NCI-H1417 (cell line): ENCODE measurements at regions not wholly inside any gene's neighbourhood (a gene's known extent, or its start where the extent isn't known, plus 50 kb on each side); places are given as distances from the start of the nearest gene placed in this dataset.
"Not testable (repeated sequence)": the region's sequence is repeated elsewhere in the genome, so short reads cannot be mapped to it uniquely, and the experiment has no call there.

Experiments
- DNase-seq, 3 experiments: peaks; one replicate each; lab custom pipeline; 2025; lab: John Stamatoyannopoulos, UW

GRCh38 chr7:142603870-142604448 is 145.3 kb upstream of the PRSS1 start:
- DNase-seq: peak; percentile 33 to 85 (median 78)

DNA sequence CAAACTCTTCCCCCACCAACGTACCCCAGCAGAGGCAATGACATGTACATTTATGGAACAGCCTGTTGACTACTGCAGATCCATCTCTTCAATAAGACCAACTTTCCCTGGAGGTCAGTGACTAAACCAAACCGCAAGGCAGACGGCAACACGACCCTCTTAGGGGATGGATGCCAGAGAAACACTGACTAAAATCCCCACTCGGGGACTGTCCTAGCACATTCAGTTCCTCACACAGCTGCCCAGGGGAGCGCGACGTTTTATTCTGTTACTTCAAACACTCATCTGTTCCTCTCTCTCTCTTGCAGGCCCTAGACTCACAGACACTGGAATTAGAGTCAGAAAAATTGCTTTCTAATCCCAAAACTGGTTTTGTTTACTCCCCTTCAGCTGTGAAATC is 146.5 kb upstream of the PRSS1 start:
- DNase-seq: no peak

- DNase-seq: no peak
Observed at GRCh38 chr7:142602183-142602582, 147.1 kb upstream of the PRSS1 start.

- no peak for DNase-seq
Observed at GRCh38 chr7:142598297-142598696, 151.0 kb upstream of the PRSS1 start.

DNA sequence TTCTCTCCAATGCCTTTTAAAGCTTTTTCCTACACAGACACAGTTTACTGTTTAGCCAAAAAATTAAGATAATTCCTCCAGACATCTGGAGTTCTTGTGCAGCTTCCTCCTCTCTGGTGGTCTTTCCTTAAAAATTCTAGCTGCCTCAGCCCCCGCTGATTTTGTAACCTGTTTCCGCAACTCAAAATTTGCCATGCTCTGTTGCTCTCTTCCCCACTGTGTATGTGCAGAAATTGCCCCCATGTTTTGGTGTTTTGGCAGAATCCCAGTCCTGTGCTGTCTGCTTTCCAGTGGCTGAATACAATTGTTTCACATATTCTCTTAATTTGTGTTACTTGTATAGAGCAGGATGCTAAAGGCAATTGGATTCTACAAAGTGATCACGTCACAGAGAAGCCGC is 151.7 kb upstream of the PRSS1 start:
- no peak for DNase-seq

DNA sequence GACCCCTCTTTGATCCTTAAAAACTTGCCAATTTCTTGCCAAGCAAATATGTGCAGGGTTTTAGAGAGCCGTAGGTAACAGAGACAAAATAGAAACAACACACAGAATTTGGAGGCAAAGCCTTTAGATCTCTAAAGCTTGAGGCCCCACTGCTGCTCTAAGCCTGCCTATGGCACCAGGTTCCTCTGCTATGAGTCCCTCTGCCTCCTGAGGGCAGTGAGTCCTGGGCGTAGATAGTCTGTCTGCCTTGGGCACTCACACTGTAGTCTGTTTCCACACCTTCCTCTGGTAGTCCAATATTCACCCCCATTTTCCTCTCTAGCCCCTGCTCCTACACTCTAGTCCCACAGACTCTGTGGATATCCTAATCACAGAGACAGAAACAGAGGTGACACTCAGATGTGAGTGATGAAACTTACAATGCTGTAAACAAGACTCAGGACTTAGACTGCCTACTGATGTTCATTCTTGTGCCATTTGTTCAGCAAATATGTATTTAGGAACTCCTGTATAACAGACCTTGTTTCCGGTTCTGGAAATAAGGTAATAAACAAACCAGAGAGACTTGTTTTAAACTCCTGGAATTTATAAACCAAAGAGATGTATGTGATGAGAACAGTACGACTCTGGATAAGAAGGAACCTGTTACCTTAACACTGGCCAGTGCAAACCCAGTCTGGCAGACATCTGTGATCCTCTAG is 153.3 kb upstream of the PRSS1 start:
- DNase-seq: no peak

DNA sequence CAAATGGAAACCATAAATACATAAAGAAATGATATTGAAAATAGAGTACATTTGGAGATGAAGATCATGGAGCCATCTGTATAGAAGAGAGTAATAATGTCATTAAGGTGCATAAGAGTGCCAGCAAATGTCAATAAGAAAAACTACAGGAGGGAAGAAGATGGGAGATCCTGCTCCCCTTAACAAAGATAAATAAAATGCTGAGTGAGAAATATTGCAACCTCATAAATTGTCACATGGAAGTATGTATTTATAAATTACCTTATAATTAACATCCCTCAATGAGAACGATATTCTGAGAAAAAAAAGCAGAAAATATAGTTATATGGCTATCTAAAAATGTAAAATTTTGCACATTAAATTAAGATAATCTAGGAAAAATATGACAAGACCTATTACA is 155.2 kb upstream of the PRSS1 start:
- no peak for DNase-seq

DNA sequence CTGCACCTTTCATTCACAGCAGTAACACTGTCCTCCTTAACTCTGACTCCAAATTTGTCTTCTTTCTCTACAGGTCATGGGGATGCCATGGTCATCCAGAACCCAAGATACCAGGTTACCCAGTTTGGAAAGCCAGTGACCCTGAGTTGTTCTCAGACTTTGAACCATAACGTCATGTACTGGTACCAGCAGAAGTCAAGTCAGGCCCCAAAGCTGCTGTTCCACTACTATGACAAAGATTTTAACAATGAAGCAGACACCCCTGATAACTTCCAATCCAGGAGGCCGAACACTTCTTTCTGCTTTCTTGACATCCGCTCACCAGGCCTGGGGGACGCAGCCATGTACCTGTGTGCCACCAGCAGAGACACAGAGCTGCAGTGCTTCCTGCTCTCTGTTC is 156.2 kb upstream of the PRSS1 start:
- no peak for DNase-seq

DNA sequence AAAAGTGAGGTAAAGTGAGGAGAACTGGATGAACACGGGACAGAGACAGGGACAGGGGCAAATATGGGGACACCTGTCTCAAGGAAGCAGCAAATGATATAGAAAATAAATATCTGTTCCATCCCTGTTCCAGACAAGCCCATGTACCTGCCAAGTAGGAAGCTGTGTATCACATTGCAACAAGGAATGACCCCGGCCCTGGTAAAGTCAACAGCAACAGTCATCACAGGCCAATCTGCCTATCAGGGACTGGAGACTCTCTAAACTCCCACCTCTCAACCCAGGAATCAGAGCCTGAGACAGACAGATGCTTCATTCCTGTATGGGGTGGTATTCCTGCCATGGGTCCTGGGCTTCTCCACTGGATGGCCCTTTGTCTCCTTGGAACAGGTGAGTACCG is 156.6 kb upstream of the PRSS1 start:
- no peak for DNase-seq

GRCh38 chr7:142592231-142592630 is 157.0 kb upstream of the PRSS1 start:
- no peak for DNase-seq

- DNase-seq: no peak
Observed at GRCh38 chr7:142590830-142591457, 158.3 kb upstream of the PRSS1 start.

DNA sequence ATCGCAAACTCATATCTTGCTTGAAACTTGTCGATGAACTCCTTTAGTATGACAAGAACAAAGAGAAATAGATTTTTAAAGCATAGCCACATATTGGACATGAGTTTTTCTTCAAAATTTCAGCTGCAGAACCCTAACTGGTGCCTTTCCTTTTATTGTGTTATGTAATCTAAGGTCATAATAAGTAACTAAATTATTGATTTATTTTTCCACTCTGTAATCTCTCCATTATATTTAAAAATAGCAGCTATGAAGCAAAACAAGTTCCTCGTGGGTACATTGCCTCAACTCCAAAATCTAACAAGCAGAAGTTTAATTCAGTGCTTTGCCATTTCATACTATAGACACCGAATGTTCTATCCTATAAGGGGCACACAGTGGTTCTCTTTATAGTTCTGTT is 159.2 kb upstream of the PRSS1 start:
- no peak for DNase-seq

GRCh38 chr7:142587578-142588191 is 161.6 kb upstream of the PRSS1 start:
- DNase-seq: peak in 2 of 3 experiments; percentile 30 to 47

DNA sequence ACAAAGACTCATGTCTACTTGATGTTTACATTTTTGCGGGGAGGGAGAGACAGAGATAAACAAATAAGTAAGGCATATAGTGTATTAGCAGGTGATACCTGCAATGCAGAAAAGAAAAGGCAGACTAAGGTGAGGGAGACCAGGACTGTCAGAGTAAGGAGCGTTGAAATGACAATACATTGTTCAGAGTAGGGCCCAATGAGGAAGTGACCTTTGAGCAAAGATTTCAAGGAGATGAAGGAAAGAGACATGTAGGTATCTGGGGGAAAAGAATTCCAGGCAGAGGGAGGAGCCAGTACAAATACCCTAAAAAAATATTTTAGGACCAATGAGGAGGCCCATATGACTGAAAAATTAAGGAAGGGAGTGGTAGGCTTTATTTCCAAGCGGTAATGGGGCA is 162.7 kb upstream of the PRSS1 start:
- no peak for DNase-seq

DNA sequence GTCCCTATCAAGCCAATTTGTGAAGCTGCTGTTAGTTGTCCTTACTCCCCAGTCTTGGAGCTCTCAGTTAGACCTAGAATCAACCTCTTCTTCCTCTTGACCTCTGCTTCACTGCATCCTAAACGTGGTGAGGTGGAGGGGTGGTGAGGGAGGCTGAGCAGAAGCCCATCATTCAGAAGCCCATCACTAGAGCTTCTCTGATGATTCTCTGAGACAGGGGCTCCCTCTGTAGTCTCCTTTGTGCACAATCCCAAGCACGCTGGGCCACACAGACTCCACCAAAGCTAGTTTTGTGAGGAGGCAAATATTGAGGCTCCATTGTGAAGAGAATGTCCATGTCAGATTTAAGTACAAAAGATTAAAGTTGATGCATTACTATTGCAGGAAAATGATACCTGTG is 163.8 kb upstream of the PRSS1 start:
- no peak for DNase-seq

GRCh38 chr7:142584765-142585164 is 164.5 kb upstream of the PRSS1 start:
- no peak for DNase-seq

DNA sequence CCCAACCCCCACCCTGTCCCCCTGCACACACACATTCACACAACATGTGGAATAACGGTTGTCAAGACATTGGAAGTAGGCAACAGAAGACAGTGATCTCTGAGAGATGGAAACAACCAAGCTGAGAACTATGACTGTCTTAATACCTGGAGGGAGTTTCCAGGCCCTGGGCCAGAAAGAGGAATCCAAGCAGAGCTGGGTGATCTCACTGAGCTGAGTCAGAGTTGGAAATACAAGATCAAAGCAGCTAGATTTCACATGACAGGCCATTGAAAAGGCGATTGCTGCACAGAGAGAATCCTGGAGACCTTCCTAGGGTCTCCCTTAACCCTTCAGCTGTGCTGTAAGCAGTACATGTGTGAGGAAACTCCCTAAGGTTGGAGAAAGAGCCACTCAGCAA is 165.8 kb upstream of the PRSS1 start:
- no peak for DNase-seq

DNA sequence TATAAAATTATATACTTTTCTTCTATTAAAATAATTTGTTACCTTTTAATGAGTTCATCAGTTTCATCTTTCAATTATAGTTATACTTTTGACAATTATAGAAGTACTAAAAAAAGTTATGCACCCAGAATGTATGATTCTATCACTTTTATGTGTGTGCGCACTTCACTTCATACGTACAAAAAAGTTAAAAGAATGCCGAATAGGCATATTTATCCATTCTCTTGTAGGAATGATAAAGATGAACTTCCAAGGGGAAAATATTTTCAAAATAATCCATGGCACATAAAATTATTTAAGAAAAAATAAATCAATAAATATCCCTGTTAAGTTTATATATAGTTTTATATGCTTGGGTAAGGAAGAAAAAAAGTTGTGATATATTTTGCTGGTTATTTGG is 166.9 kb upstream of the PRSS1 start:
- no peak for DNase-seq

- DNase-seq: no peak
Observed at GRCh38 chr7:142581341-142581740, 167.9 kb upstream of the PRSS1 start.

DNA sequence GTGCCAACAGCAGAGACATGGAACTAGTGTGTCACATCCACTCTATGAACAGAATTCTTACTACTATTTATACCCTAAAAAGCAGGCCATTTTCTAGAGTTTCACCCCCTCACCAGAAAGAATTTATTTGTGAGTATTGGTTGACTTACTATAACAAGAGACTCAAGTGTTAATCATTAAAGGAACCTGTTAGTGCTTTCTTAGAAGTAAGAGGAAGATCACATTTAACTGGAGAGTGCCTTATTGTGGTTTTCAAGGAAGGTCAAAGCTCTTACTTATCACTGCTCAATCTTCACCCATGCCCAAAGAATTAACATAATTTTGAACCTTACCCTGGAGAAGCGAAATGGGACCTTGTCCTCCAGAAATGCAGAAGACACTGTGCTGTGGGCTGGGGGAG is 169.3 kb upstream of the PRSS1 start:
- DNase-seq: no peak

- DNase-seq: not testable (repeated sequence)
Observed at GRCh38 chr7:142575351-142575750, 173.9 kb upstream of the PRSS1 start.

- DNase-seq: peak in 1 of 3 experiments; percentile 15
Observed at GRCh38 chr7:142571581-142571980, 177.7 kb upstream of the PRSS1 start.

GRCh38 chr7:142569851-142570250 is 179.4 kb upstream of the PRSS1 start:
- no peak for DNase-seq
